HEK293 (cell line): ENCODE measurements at regions not wholly inside any gene's neighbourhood (a gene's known extent, or its start where the extent isn't known, plus 50 kb on each side); places are given as distances from the start of the nearest gene placed in this dataset.
"Not testable (repeated sequence)": the region's sequence is repeated elsewhere in the genome, so short reads cannot be mapped to it uniquely, and the experiment has no call there.

Source experiments
- CTCF ChIA-PET: fragments of 350-600 bp; formaldehyde crosslinking; extraction: SDS; loops from one replicate; lab custom pipeline; 2021; ENCODE audit warnings: antibody characterized with exemption; lab: Yijun Ruan, JAX
- POLR2A ChIA-PET: fragments of 300-600 bp; formaldehyde crosslinking; extraction: SDS; loops from one replicate; lab custom pipeline; 2020; ENCODE audit warnings: antibody characterized with exemption, inconsistent platforms; lab: Yijun Ruan, JAX
- H3K27ac ChIP-seq: fragments of 200-500 bp; sonication (Bioruptor generic); 2 replicates; pipeline ENCODE4 v1.5.1; 2014; ENCODE audit warnings: low read depth, low read length, control low read depth, inconsistent platforms; ENCODE audit errors: extremely low read depth
- H3K36me3 ChIP-seq, 2 experiments: fragments of 200-500 bp in 1 of 2; sonication (Bioruptor generic) in 1 of 2; 1 replicate in 1 of 2; 2 replicates in 1 of 2; pipeline ENCODE4 v1.5.1; 2014 to 2017; ENCODE audit warnings: inconsistent platforms in 2 of 2, low read length in 2 of 2; ENCODE audit not compliant: control insufficient read depth in 2 of 2, insufficient read depth in 1 of 2
- H3K4me1 ChIP-seq: fragments of 200-500 bp; sonication (Bioruptor generic); 2 replicates; pipeline ENCODE4 v1.5.1; 2014; ENCODE audit warnings: mild to moderate bottlenecking, low read length, inconsistent platforms; ENCODE audit not compliant: control insufficient read depth, insufficient read depth
- H3K4me3 ChIP-seq: 2 replicates; pipeline ENCODE4 v1.5.1; 2011; ENCODE audit warnings: low read depth, mild to moderate bottlenecking, control low read depth, low read length, moderate library complexity
- H3K9me3 ChIP-seq: fragments of 200-500 bp; sonication (Bioruptor generic); 2 replicates; pipeline ENCODE4 v1.5.1; 2014; ENCODE audit warnings: low read depth, low read length, inconsistent platforms; ENCODE audit not compliant: control insufficient read depth, insufficient read depth
- BCL11A ChIP-seq: fragments of 450-650 bp; formaldehyde crosslinking; IDR thresholded peaks from 2 replicates; pipeline ENCODE4 v1.5.1; 2016; ENCODE audit warnings: low read depth, missing biosample characterization, missing genetic modification characterization
- EGR2 ChIP-seq: fragments of 450-650 bp; formaldehyde crosslinking; IDR thresholded peaks from 2 replicates; pipeline ENCODE4 v1.5.1; 2016; ENCODE audit warnings: low read depth, missing biosample characterization, missing genetic modification characterization
- HOXD13 ChIP-seq: sonication (generic); formaldehyde crosslinking; IDR thresholded peaks from 2 replicates; pipeline ENCODE4 v1.8.0; 2022; ENCODE audit warnings: missing genetic modification reagents, borderline replicate concordance
- OSR2 ChIP-seq: fragments of 450-650 bp; formaldehyde crosslinking; IDR thresholded peaks from 2 replicates; pipeline ENCODE4 v1.5.1; 2016; ENCODE audit warnings: missing biosample characterization, missing genetic modification characterization
- RBAK ChIP-seq: fragments of 450-650 bp; formaldehyde crosslinking; IDR thresholded peaks from 2 replicates; pipeline ENCODE4 v1.5.1; 2016; ENCODE audit warnings: missing biosample characterization, missing genetic modification characterization
- SP2 ChIP-seq: fragments of 450-650 bp; formaldehyde crosslinking; IDR thresholded peaks from 2 replicates; pipeline ENCODE4 v1.5.1; 2016; ENCODE audit warnings: missing biosample characterization, missing genetic modification characterization
- ZNF140 ChIP-seq: fragments of 450-650 bp; formaldehyde crosslinking; IDR thresholded peaks from 2 replicates; pipeline ENCODE4 v1.5.1; 2016; ENCODE audit warnings: missing biosample characterization, missing genetic modification characterization
- ZNF341 ChIP-seq: fragments of 450-650 bp; formaldehyde crosslinking; IDR thresholded peaks from 2 replicates; pipeline ENCODE4; 2016; ENCODE audit warnings: low read depth, missing biosample characterization, missing genetic modification characterization
- ZNF362 ChIP-seq: fragments of 450-650 bp; formaldehyde crosslinking; IDR thresholded peaks from 2 replicates; pipeline ENCODE4 v1.5.1; 2016; ENCODE audit warnings: missing biosample characterization, missing genetic modification characterization
- ZNF404 ChIP-seq: fragments of 450-650 bp; formaldehyde crosslinking; IDR thresholded peaks from 2 replicates; pipeline ENCODE4 v1.5.1; 2017; ENCODE audit warnings: missing biosample characterization, missing genetic modification characterization
- ZNF530 ChIP-seq: fragments of 450-650 bp; formaldehyde crosslinking; IDR thresholded peaks from 2 replicates; pipeline ENCODE4 v1.5.1; 2016; ENCODE audit warnings: low read depth, missing biosample characterization, missing genetic modification characterization
- ZNF558 ChIP-seq: fragments of 450-650 bp; formaldehyde crosslinking; IDR thresholded peaks from 2 replicates; pipeline ENCODE4 v1.5.1; 2016; ENCODE audit warnings: missing biosample characterization, missing genetic modification characterization
- ZNF560 ChIP-seq: fragments of 450-650 bp; formaldehyde crosslinking; IDR thresholded peaks from 2 replicates; pipeline ENCODE4 v1.5.1; 2017; ENCODE audit warnings: missing biosample characterization, missing genetic modification characterization, borderline replicate concordance
- ZNF791 ChIP-seq: fragments of 450-650 bp; formaldehyde crosslinking; IDR thresholded peaks from 2 replicates; pipeline ENCODE4 v1.5.1; 2016; ENCODE audit warnings: missing biosample characterization, missing genetic modification characterization
- TF ChIP-seq, protein P1 (sequence below): fragments of 450-650 bp; formaldehyde crosslinking; IDR thresholded peaks from 2 replicates; pipeline ENCODE4 v1.5.1; 2016; ENCODE audit warnings: missing biosample characterization, missing genetic modification characterization

- TF ChIP-seq OSR2 (tag by site-specific recombination), result no peak
- no peak for TF ChIP-seq EGR2 (tag by site-specific recombination)
- no peak for TF ChIP-seq ZNF404
These were observed 77.9 kb upstream of the SLC66A3 start (continued) for GRCh38 chr2:11077411-11077810.

GRCh38 chr2:11079136-11079824, 76.0 kb upstream of the SLC66A3 start:
- ChIA-PET CTCF (no interaction called here), POLR2A (no interaction called here)
- TF ChIP-seq RBAK (tag by site-specific recombination) (no peak), SP2 (tag by site-specific recombination) (no peak), ZNF558 (tag by site-specific recombination) (no peak)
- TF ChIP-seq, protein P1, sequence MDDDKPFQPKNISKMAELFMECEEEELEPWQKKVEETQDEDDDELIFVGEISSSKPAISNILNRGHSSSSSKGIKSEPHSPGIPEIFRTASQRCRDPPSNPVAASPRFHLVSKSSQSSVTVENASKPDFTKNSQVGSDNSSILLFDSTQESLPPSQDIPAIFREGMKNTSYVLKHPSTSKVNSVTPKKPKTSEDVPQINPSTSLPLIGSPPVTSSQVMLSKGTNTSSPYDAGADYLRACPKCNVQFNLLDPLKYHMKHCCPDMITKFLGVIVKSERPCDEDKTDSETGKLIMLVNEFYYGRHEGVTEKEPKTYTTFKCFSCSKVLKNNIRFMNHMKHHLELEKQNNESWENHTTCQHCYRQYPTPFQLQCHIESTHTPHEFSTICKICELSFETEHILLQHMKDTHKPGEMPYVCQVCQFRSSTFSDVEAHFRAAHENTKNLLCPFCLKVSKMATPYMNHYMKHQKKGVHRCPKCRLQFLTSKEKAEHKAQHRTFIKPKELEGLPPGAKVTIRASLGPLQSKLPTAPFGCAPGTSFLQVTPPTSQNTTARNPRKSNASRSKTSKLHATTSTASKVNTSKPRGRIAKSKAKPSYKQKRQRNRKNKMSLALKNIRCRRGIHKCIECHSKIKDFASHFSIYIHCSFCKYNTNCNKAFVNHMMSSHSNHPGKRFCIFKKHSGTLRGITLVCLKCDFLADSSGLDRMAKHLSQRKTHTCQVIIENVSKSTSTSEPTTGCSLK, result no peak

GRCh38 chr2:11080253-11081115, 74.8 kb upstream of the SLC66A3 start:
- TF ChIP-seq HOXD13 (no peak), BCL11A (tag by site-specific recombination) (no peak), ZNF560 (no peak), ZNF341 (tag by site-specific recombination) (no peak), ZNF530 (tag by site-specific recombination) (no peak)
- TF ChIP-seq, all 188 proteins: peak for 0
- Histone ChIP-seq H3K4me3 (no peak overlapping the region), H3K36me3 (no peaks in the 10 kb centered on the region), H3K4me1 (no peaks in the 10 kb centered on the region), H3K27ac (no peak overlapping the region), H3K9me3 (no peaks in the 10 kb centered on the region)
- ChIA-PET POLR2A (no interaction called here), CTCF (no interaction called here)

More at GRCh38 chr2:11079136-11079824, 76.0 kb upstream of the SLC66A3 start:
- H3K4me3 ChIP-seq, result no peak overlapping the region
- no peak overlapping the region for H3K27ac ChIP-seq
- H3K36me3 ChIP-seq, result no peaks in the 10 kb centered on the region
- no peaks in the 10 kb centered on the region for H3K4me1 ChIP-seq
- H3K9me3 ChIP-seq, result no peaks in the 10 kb centered on the region

DNA sequence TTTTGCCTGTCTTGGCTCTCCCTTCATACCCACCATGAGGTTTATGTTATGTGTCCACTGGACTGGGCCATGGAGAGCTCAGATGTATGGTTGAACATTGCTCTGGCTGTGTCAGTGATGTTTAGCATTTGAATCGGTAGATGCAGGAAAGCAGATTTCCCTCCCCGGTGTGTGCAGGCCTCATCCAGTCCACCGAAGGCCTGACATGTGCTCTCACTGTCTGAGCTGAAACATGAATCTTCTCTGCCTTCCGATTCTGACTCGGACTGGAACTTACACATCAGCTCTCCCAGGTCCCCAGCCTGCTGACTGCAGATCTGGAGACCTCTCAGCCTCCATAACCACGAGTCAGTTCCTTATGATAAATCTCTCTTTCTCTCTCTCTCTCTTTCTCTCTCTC, 72.4 kb upstream of the SLC66A3 start:
- ChIA-PET POLR2A (no interaction called here), CTCF (interaction anchor here (0.7 to 1.2 kb wide), 2 partner anchors 135 to 265 kb away, joined by 3 to 4 read pairs; no protein-coding TSS in a partner anchor)
- Histone ChIP-seq H3K9me3 (no peaks in the 10 kb centered on the region), H3K4me1 (no peaks in the 10 kb centered on the region), H3K27ac (no peak overlapping the region), H3K36me3 (no peaks in the 10 kb centered on the region), H3K4me3 (no peak overlapping the region)
- TF ChIP-seq ZNF362 (tag by site-specific recombination) (0 out of 2 replicates have a peak, but pooled peaks have one; percentile 4), ZNF791 (tag by site-specific recombination) (no peak), ZNF140 (no peak)

DNA sequence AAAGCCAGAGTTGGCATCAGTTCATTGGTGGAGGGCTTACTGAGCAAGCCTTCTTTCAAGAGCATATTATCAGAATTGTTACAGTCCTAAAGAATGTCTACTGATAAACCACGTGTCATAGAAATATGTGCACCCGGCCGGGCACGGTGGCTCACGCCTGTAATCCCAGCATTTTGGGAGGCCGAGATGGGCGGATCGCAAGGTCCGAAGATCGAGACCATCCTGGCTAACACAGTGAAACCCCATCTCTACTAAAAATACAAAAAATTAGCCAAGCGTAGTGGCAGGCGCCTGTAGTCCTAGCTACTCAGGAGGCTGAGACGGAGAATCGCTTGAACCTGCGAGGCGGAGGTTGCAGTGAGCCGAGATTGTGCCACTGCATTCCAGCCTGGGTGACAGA, 66.4 kb upstream of the SLC66A3 start:
- POLR2A ChIA-PET, H3K9me3 ChIP-seq, H3K4me1 ChIP-seq, H3K27ac ChIP-seq, H3K36me3 ChIP-seq, H3K4me3 ChIP-seq: not testable (repeated sequence)
- CTCF ChIA-PET, result interaction anchor here (0.6 to 1.4 kb wide), 2 partner anchors 36 to 1636 kb away, joined by 3 to 4 read pairs; no protein-coding TSS in a partner anchor
